Karpas-422 (cell line): ENCODE measurements at regions not wholly inside any gene's neighbourhood (a gene's known extent, or its start where the extent isn't known, plus 50 kb on each side); places are given as distances from the start of the nearest gene placed in this dataset.
"Not testable (repeated sequence)": the region's sequence is repeated elsewhere in the genome, so short reads cannot be mapped to it uniquely, and the experiment has no call there.

Experiments used
- DNase-seq: peaks from one replicate; pipeline ENCODE4 v3.0.0-alpha.2; 2015
- H2AFZ ChIP-seq: fragments of 200-600 bp; sonication (generic); 2 replicates; pipeline ENCODE4 v1.6.1; 2014; ENCODE audit warnings: antibody characterized with exemption, low read length, mixed read lengths
- H3K27ac ChIP-seq: fragments of 200-600 bp; sonication (generic); 2 replicates; pipeline ENCODE4 v1.5.1; 2014; ENCODE audit warnings: mild to moderate bottlenecking, low read length, moderate library complexity
- H3K27me3 ChIP-seq: fragments of 200-600 bp; sonication (generic); 2 replicates; pipeline ENCODE4 v1.6.1; 2014; ENCODE audit warnings: low read length, mixed read lengths
- H3K36me3 ChIP-seq: fragments of 200-600 bp; sonication (generic); 2 replicates; pipeline ENCODE4 v1.6.1; 2014; ENCODE audit warnings: low read length, mixed read lengths; ENCODE audit not compliant: insufficient read depth
- H3K4me1 ChIP-seq: fragments of 200-600 bp; sonication (generic); 2 replicates; pipeline ENCODE4 v1.6.1; 2014; ENCODE audit warnings: mild to moderate bottlenecking, low read length, mixed read lengths
- H3K4me2 ChIP-seq: fragments of 200-600 bp; sonication (generic); 2 replicates; pipeline ENCODE4 v1.6.1; 2014; ENCODE audit warnings: low read length, low read depth, mild to moderate bottlenecking; ENCODE audit not compliant: poor library complexity, severe bottlenecking
- H3K4me3 ChIP-seq: fragments of 200-600 bp; sonication (generic); 2 replicates; pipeline ENCODE4 v1.5.1; 2014; ENCODE audit warnings: mild to moderate bottlenecking, antibody characterized with exemption, low read length, mixed read lengths
- H3K79me2 ChIP-seq: fragments of 200-600 bp; sonication (generic); 2 replicates; pipeline ENCODE4 v1.6.1; 2014; ENCODE audit warnings: mild to moderate bottlenecking, low read length, mixed read lengths
- H3K9ac ChIP-seq: fragments of 200-600 bp; sonication (generic); 2 replicates; pipeline ENCODE4 v1.6.0; 2014; ENCODE audit warnings: low read length
- H3K9me2 ChIP-seq: fragments of 200-600 bp; sonication (generic), shearing (Covaris generic); replicated peaks from 2 replicates; pipeline ENCODE4 v1.6.0; 2014; ENCODE audit warnings: mild to moderate bottlenecking, low read length, moderate library complexity; ENCODE audit not compliant: insufficient read depth
- H3K9me3 ChIP-seq: fragments of 300-700, 200-600 bp; sonication (generic); 2 replicates; pipeline ENCODE4 v1.6.1; 2014; ENCODE audit warnings: low read length, mixed read lengths
- H4K20me1 ChIP-seq: fragments of 200-600 bp; sonication (generic); 2 replicates; pipeline ENCODE4 v1.6.1; 2014; ENCODE audit warnings: mild to moderate bottlenecking, antibody characterized with exemption, low read length, low read depth; ENCODE audit not compliant: insufficient read depth

- Histone ChIP-seq H3K4me3 (no peak overlapping the region), H3K27me3 (no peaks in the 10 kb centered on the region), H4K20me1 (no peaks in the 10 kb centered on the region), H3K9ac (no peak overlapping the region), H3K4me1 (no peaks in the 10 kb centered on the region), H2AFZ (no peak overlapping the region), H3K79me2 (no peaks in the 10 kb centered on the region), H3K27ac (no peak overlapping the region), H3K9me2 (no peaks in the 10 kb centered on the region), H3K36me3 (no peaks in the 10 kb centered on the region), H3K4me2 (no peak overlapping the region), H3K9me3 (no peaks in the 10 kb centered on the region)
- no peak for DNase-seq
Observed at GRCh38 chr18:76042511-76042910, 452.5 kb downstream of the ZNF516 start.

- no peaks in the 10 kb centered on the region for H3K27me3 ChIP-seq
- H3K9me3 ChIP-seq: no peaks in the 10 kb centered on the region
- no peaks in the 10 kb centered on the region for H3K9me2 ChIP-seq
- no peak for DNase-seq
- H3K79me2 ChIP-seq: no peaks in the 10 kb centered on the region
- no peak overlapping the region for H3K9ac ChIP-seq
- H3K36me3 ChIP-seq: no peaks in the 10 kb centered on the region
- H3K4me3 ChIP-seq: no peak overlapping the region
- no peak overlapping the region for H3K27ac ChIP-seq
- H3K4me2 ChIP-seq: no peak overlapping the region
- no peak overlapping the region for H2AFZ ChIP-seq
- H4K20me1 ChIP-seq: no peaks in the 10 kb centered on the region
- H3K4me1 ChIP-seq: no peaks in the 10 kb centered on the region
Observed at GRCh38 chr18:76018210-76018609, 476.8 kb downstream of the ZNF516 start.

GRCh38 chr18:76013057-76013456 lies 482.0 kb downstream of the ZNF516 start:
- H3K9ac ChIP-seq: no peak overlapping the region
- H3K36me3 ChIP-seq: no peaks in the 10 kb centered on the region
- no peak overlapping the region for H3K27ac ChIP-seq
- H3K27me3 ChIP-seq: no peaks in the 10 kb centered on the region; the same call in 1 of the 2 replicates
- H3K4me3 ChIP-seq: no peak overlapping the region
- H2AFZ ChIP-seq: no peak overlapping the region
- no peak for DNase-seq
- no peak overlapping the region for H3K4me2 ChIP-seq
- no peaks in the 10 kb centered on the region for H3K4me1 ChIP-seq
- no peaks in the 10 kb centered on the region for H3K9me2 ChIP-seq
- H4K20me1 ChIP-seq: no peaks in the 10 kb centered on the region
- H3K9me3 ChIP-seq: no peaks in the 10 kb centered on the region
- H3K79me2 ChIP-seq: no peaks in the 10 kb centered on the region

GRCh38 chr18:76005632-76006208 lies 489.3 kb downstream of the ZNF516 start:
- no peak for DNase-seq
- H3K9ac ChIP-seq: no peak overlapping the region
- H3K4me3 ChIP-seq: no peak overlapping the region
- H3K4me2 ChIP-seq: no peak overlapping the region
- H3K4me1 ChIP-seq: no peaks in the 10 kb centered on the region
- H3K9me3 ChIP-seq: no peaks in the 10 kb centered on the region
- H3K27ac ChIP-seq: no peak overlapping the region
- H3K79me2 ChIP-seq: no peaks in the 10 kb centered on the region
- no peaks in the 10 kb centered on the region for H3K36me3 ChIP-seq
- no peaks in the 10 kb centered on the region for H3K9me2 ChIP-seq
- H3K27me3 ChIP-seq: no peaks in the 10 kb centered on the region
- H4K20me1 ChIP-seq: no peaks in the 10 kb centered on the region
- no peak overlapping the region for H2AFZ ChIP-seq

GRCh38 chr18:75987913-75988312 lies 507.1 kb downstream of the ZNF516 start:
- H3K9me3 ChIP-seq, H3K27ac ChIP-seq, H3K4me3 ChIP-seq, H3K4me2 ChIP-seq, H3K36me3 ChIP-seq, H4K20me1 ChIP-seq, H2AFZ ChIP-seq, DNase-seq, H3K79me2 ChIP-seq, H3K4me1 ChIP-seq, H3K9ac ChIP-seq, H3K27me3 ChIP-seq, H3K9me2 ChIP-seq: not testable (repeated sequence)

GRCh38 chr18:75984853-75985252 lies 510.2 kb downstream of the ZNF516 start:
- H3K4me2 ChIP-seq: no peak overlapping the region
- H3K4me1 ChIP-seq: no peaks in the 10 kb centered on the region
- no peaks in the 10 kb centered on the region for H3K27me3 ChIP-seq
- no peak overlapping the region for H3K27ac ChIP-seq
- H3K9ac ChIP-seq: no peak overlapping the region
- no peaks in the 10 kb centered on the region for H3K79me2 ChIP-seq
- no peak overlapping the region for H2AFZ ChIP-seq
- H3K9me2 ChIP-seq: no peaks in the 10 kb centered on the region
- H4K20me1 ChIP-seq: no peaks in the 10 kb centered on the region
- H3K9me3 ChIP-seq: peaks cover 4% of the 10 kb centered on the region
- no peak for DNase-seq
- no peaks in the 10 kb centered on the region for H3K36me3 ChIP-seq
- H3K4me3 ChIP-seq: no peak overlapping the region

- Histone ChIP-seq H3K27ac (no peak overlapping the region), H3K27me3 (no peaks in the 10 kb centered on the region), H3K4me3 (no peak overlapping the region), H3K4me1 (no peaks in the 10 kb centered on the region), H3K4me2 (no peak overlapping the region), H3K9me3 (no peaks in the 10 kb centered on the region), H2AFZ (no peak overlapping the region), H3K9me2 (no peaks in the 10 kb centered on the region), H3K79me2 (no peaks in the 10 kb centered on the region), H3K9ac (no peak overlapping the region), H4K20me1 (no peaks in the 10 kb centered on the region), H3K36me3 (no peaks in the 10 kb centered on the region)
- no peak for DNase-seq
Observed at GRCh38 chr18:75981102-75981501, 513.9 kb downstream of the ZNF516 start.

- Histone ChIP-seq H2AFZ (no peak overlapping the region), H3K79me2 (no peaks in the 10 kb centered on the region), H3K9me3 (no peaks in the 10 kb centered on the region), H3K4me2 (no peak overlapping the region), H3K36me3 (no peaks in the 10 kb centered on the region), H4K20me1 (no peaks in the 10 kb centered on the region), H3K4me1 (no peaks in the 10 kb centered on the region), H3K4me3 (no peak overlapping the region), H3K27ac (no peak overlapping the region), H3K9ac (no peak overlapping the region), H3K27me3 (no peaks in the 10 kb centered on the region), H3K9me2 (no peaks in the 10 kb centered on the region)
- no peak for DNase-seq
Observed at GRCh38 chr18:75977081-75977480, 518.0 kb downstream of the ZNF516 start.

GRCh38 chr18:75970212-75970611 lies 524.8 kb downstream of the ZNF516 start:
- no peak overlapping the region for H3K27ac ChIP-seq
- DNase-seq: no peak
- H3K36me3 ChIP-seq: no peaks in the 10 kb centered on the region
- no peak overlapping the region for H3K4me3 ChIP-seq
- H3K4me1 ChIP-seq: no peaks in the 10 kb centered on the region
- H4K20me1 ChIP-seq: no peaks in the 10 kb centered on the region
- H3K9ac ChIP-seq: no peak overlapping the region
- no peaks in the 10 kb centered on the region for H3K9me3 ChIP-seq
- H3K4me2 ChIP-seq: no peak overlapping the region
- no peaks in the 10 kb centered on the region for H3K79me2 ChIP-seq
- H3K9me2 ChIP-seq: no peaks in the 10 kb centered on the region
- no peak overlapping the region for H2AFZ ChIP-seq
- H3K27me3 ChIP-seq: no peaks in the 10 kb centered on the region
